Breast epithelium (tissue), 3 donors: ENCODE measurements at regions not wholly inside any gene's neighbourhood (a gene's known extent, or its start where the extent isn't known, plus 50 kb on each side); places are given as distances from the start of the nearest gene placed in this dataset.

Experiments
- POLR2A ChIP-seq: fragments of 450-650 bp; IDR thresholded peaks from one replicate; pipeline ENCODE4 v1.6.1; 2016; ENCODE audit warnings: antibody characterized with exemption, mild to moderate bottlenecking, moderate library complexity
- POLR2AphosphoS5 ChIP-seq, 3 donors: sonication (generic); formaldehyde crosslinking; IDR thresholded peaks; one replicate each; pipeline ENCODE4 v1.6.1; 2017; ENCODE audit warnings: antibody characterized with exemption in 3 of 3

- TF ChIP-seq POLR2A, result no peak
- no peak for TF ChIP-seq POLR2AphosphoS5 (IDR thresholded peaks at IDR 0.05)
Observed at GRCh38 chr3:159739166-159739565, 249.5 kb upstream of the IL12A start.
